Aorta (tissue), 5 donors: ENCODE measurements at regions not wholly inside any gene's neighbourhood (a gene's known extent, or its start where the extent isn't known, plus 50 kb on each side); places are given as distances from the start of the nearest gene placed in this dataset.

ENCODE experiments used
- ATAC-seq: fragments of 200-7000 bp; cut with Tn5 transposase; one replicate; pipeline ENCODE4 v1.9.1; 2022; ENCODE audit warnings: moderate library complexity; ENCODE audit not compliant: low FRiP score
- DNase-seq, 2 donors: peaks; one replicate each; pipeline ENCODE4 v3.0.0-alpha.2; 2020
- H3K27ac ChIP-seq, 2 donors: one replicate each; pipeline ENCODE4 v1.5.1; 2013; ENCODE audit warnings: low read length in 2 of 2, mild to moderate bottlenecking in 2 of 2, moderate library complexity in 2 of 2, control low read depth in 1 of 2, inconsistent platforms in 1 of 2, low read depth in 1 of 2
- H3K27me3 ChIP-seq, 2 donors: one replicate each; pipeline ENCODE4 v1.6.1; 2013; ENCODE audit warnings: control low read depth in 1 of 2, low read length in 1 of 2, mild to moderate bottlenecking in 1 of 2, moderate library complexity in 1 of 2; ENCODE audit not compliant: insufficient read depth in 2 of 2, control insufficient read depth in 1 of 2
- H3K36me3 ChIP-seq, 2 donors: one replicate each; pipeline ENCODE4 v1.6.1; 2013; ENCODE audit warnings: control low read depth in 1 of 2, low read length in 1 of 2, mild to moderate bottlenecking in 1 of 2; ENCODE audit not compliant: insufficient read depth in 2 of 2, control insufficient read depth in 1 of 2
- H3K4me1 ChIP-seq, 2 donors: one replicate each; pipeline ENCODE4 v1.6.1; 2013; ENCODE audit warnings: low read length in 2 of 2, control low read depth in 1 of 2, mild to moderate bottlenecking in 1 of 2, moderate library complexity in 1 of 2; ENCODE audit not compliant: insufficient read depth in 2 of 2, control insufficient read depth in 1 of 2
- H3K4me3 ChIP-seq, 2 donors: one replicate each; pipeline ENCODE4 v1.5.1; 2013; ENCODE audit warnings: low read length in 2 of 2, control low read depth in 1 of 2, mild to moderate bottlenecking in 1 of 2
- H3K9me3 ChIP-seq: one replicate; pipeline ENCODE4 v1.6.1; 2013; ENCODE audit warnings: mild to moderate bottlenecking, low read length; ENCODE audit not compliant: control insufficient read depth
- WGBS, 2 donors: extraction: QIAGEN DNeasy Blood & Tissue Kit; methylation state at CpG; one replicate each; pipeline ENCODE4 v1.1.7; 2013; 5-methylcytosine and 5-hydroxymethylcytosine counted together
- intact Hi-C, 2 donors: fragments of 100-400 bp; cut with DNase I; formaldehyde crosslinking; loops; one replicate each; pipeline versions ENCODE4 v1.14.2 to v1.15.0; 2022
- donor health status: healthy with polysubstance abuse.
- donor health status: Bipolar disorder and iron deficiency.
- donor health status: DM: no; HTN: no; CAD: no.
- donor health status: DM: no; HTN: no; CAD: no.
- donor health status: DM: yes; HTN: yes; CAD: no.

- no peaks in the 10 kb centered on the region for H3K36me3 ChIP-seq
- no peaks in the 10 kb centered on the region for H3K4me1 ChIP-seq
- no peak overlapping the region for H3K27ac ChIP-seq
- 84 to 86% methylated on average over 8 of the region's 8 CpGs for WGBS, 2 donors
- no peak overlapping the region for H3K4me3 ChIP-seq
- no peaks in the 10 kb centered on the region for H3K27me3 ChIP-seq
- intact Hi-C loops = no loop called here
- DNase-seq = no peak
- no peaks in the 10 kb centered on the region for H3K9me3 ChIP-seq
- no peak for ATAC-seq
Observed at GRCh38 chr13:29953542-29953941, 103.1 kb upstream of the UBL3 start.

- Histone ChIP-seq H3K9me3 (no peaks in the 10 kb centered on the region), H3K27ac (no peak overlapping the region), H3K36me3 (no peaks in the 10 kb centered on the region), H3K27me3 (no peaks in the 10 kb centered on the region), H3K4me3 (no peak overlapping the region), H3K4me1 (no peaks in the 10 kb centered on the region)
- intact Hi-C loops = no loop called here
- ATAC-seq (no peak), DNase-seq (no peak)
- 93 to 94% methylated on average over 4 of the region's 4 CpGs for WGBS, 2 donors
Observed at GRCh38 chr13:29952245-29952644, 101.8 kb upstream of the UBL3 start.

GRCh38 chr13:29948791-29949190, 98.4 kb upstream of the UBL3 start:
- no peaks in the 10 kb centered on the region for H3K4me1 ChIP-seq
- no peaks in the 10 kb centered on the region for H3K9me3 ChIP-seq
- no peak overlapping the region for H3K27ac ChIP-seq
- ATAC-seq (no peak), DNase-seq (no peak)
- intact Hi-C loops = no loop called here
- no peak overlapping the region for H3K4me3 ChIP-seq
- no peaks in the 10 kb centered on the region for H3K36me3 ChIP-seq
- no peaks in the 10 kb centered on the region for H3K27me3 ChIP-seq
- WGBS, 2 donors = 57 to 62% methylated on average over 8 of the region's 8 CpGs

GRCh38 chr13:29948244-29948643, 97.8 kb upstream of the UBL3 start:
- no peak for ATAC-seq
- Histone ChIP-seq H3K4me1 (no peaks in the 10 kb centered on the region), H3K4me3 (no peak overlapping the region), H3K36me3 (no peaks in the 10 kb centered on the region), H3K9me3 (no peaks in the 10 kb centered on the region), H3K27me3 (no peaks in the 10 kb centered on the region), H3K27ac (no peak overlapping the region)
- no peak for DNase-seq
- 46 to 62% methylated on average over 7 of the region's 7 CpGs for WGBS, 2 donors
- intact Hi-C loops = no loop called here

- intact Hi-C loops = no loop called here
- H3K36me3 ChIP-seq = no peaks in the 10 kb centered on the region
- H3K9me3 ChIP-seq = no peaks in the 10 kb centered on the region
- no peak for DNase-seq
- no peak overlapping the region for H3K4me3 ChIP-seq
- no peaks in the 10 kb centered on the region for H3K4me1 ChIP-seq
- ATAC-seq = no peak
- 92 to 94% methylated on average over 11 of the region's 11 CpGs for WGBS, 2 donors
- H3K27ac ChIP-seq = no peak overlapping the region
- H3K27me3 ChIP-seq = no peaks in the 10 kb centered on the region
Observed at GRCh38 chr13:29947839-29948238, 97.4 kb upstream of the UBL3 start.

GRCh38 chr13:29946093-29946492, 95.7 kb upstream of the UBL3 start:
- Histone ChIP-seq H3K4me1 (no peaks in the 10 kb centered on the region), H3K9me3 (no peaks in the 10 kb centered on the region), H3K27me3 (no peaks in the 10 kb centered on the region), H3K36me3 (no peaks in the 10 kb centered on the region), H3K4me3 (no peak overlapping the region), H3K27ac (no peak overlapping the region)
- intact Hi-C loops = no loop called here
- ATAC-seq = no peak
- DNase-seq = no peak
- 82 to 85% methylated on average over 6 of the region's 6 CpGs for WGBS, 2 donors

DNA sequence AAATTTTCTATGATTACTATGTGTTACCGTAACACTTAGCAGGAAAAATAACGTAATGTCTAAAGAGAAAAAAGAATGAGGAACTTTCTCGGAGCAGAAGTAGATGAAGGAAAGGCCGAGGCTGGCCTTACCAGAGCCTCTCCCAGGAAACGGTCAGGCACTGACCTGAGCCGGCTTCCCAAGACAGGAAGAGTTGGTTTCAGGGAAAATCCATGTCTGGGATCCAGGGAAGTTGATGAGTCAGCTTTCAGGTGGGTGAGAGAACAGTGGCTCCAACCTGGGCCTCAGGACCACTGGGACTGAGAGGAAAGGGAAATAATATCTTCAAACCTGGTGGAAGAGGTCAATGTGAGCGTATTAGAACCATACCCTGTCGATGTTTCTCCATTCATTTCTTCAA, 93.3 kb upstream of the UBL3 start:
- Histone ChIP-seq H3K27me3 (no peaks in the 10 kb centered on the region), H3K27ac (no peak overlapping the region), H3K36me3 (no peaks in the 10 kb centered on the region), H3K9me3 (no peaks in the 10 kb centered on the region), H3K4me3 (no peak overlapping the region), H3K4me1 (no peaks in the 10 kb centered on the region)
- 81 to 87% methylated on average over 8 of the region's 8 CpGs for WGBS, 2 donors
- intact Hi-C loops = no loop called here
- DNase-seq = no peak
- ATAC-seq = no peak

GRCh38 chr13:29943273-29943672, 92.9 kb upstream of the UBL3 start:
- H3K9me3 ChIP-seq = no peaks in the 10 kb centered on the region
- no peak for ATAC-seq
- H3K4me1 ChIP-seq = no peaks in the 10 kb centered on the region
- no peak overlapping the region for H3K4me3 ChIP-seq
- no peaks in the 10 kb centered on the region for H3K36me3 ChIP-seq
- DNase-seq = no peak
- no peaks in the 10 kb centered on the region for H3K27me3 ChIP-seq
- intact Hi-C loops = no loop called here
- no peak overlapping the region for H3K27ac ChIP-seq
- 69 to 91% methylated on average over 2 of the region's 2 CpGs for WGBS, 2 donors

DNA sequence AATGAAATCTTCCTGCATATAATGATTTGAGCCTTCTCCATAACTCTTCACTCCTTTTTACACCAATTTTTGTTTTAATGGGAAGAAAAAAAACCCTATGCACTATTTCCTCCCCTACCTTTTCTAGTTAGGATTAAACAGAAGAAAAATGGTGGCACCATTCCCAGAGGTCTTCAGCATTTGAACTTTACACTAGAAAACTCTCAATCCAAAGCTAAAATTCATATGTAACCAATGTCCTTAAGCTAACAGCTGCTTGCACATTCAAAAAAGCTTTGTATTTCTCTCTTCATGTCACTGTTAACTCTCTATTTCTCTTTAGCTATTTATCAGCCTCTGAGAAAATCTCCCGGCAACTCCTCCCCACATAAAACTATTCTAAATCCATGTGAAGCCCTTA, 90.3 kb upstream of the UBL3 start:
- no peak overlapping the region for H3K27ac ChIP-seq
- H3K4me3 ChIP-seq = no peak overlapping the region
- no peaks in the 10 kb centered on the region for H3K27me3 ChIP-seq
- H3K4me1 ChIP-seq = no peaks in the 10 kb centered on the region
- H3K36me3 ChIP-seq = no peaks in the 10 kb centered on the region
- no peaks in the 10 kb centered on the region for H3K9me3 ChIP-seq
- DNase-seq (no peak), ATAC-seq (no peak)
- intact Hi-C loops = no loop called here
- WGBS, 2 donors = 84 to 96% methylated on average over 1 of the region's 1 CpG
